A673 (cell line): ENCODE measurements at regions not wholly inside any gene's neighbourhood (a gene's known extent, or its start where the extent isn't known, plus 50 kb on each side); places are given as distances from the start of the nearest gene placed in this dataset.

ENCODE experiments used
- BruUV-seq: library from RNA; stranded (reverse); fragments of 400-500 nt; replicated peaks from 2 replicates; lab custom pipeline; 2021; lab: Mats Ljungman, UMichigan
- CTCF ChIA-PET: fragments of 300-600 bp; sonication (Branson Sonifier 250); formaldehyde crosslinking; loops from one replicate; lab custom pipeline; 2022; ENCODE audit warnings: antibody characterized with exemption; lab: Charles Lee
- POLR2A ChIA-PET: fragments of 300-600 bp; sonication (Branson Sonifier 250); formaldehyde crosslinking; loops from one replicate; lab custom pipeline; 2022; ENCODE audit warnings: antibody characterized with exemption; ENCODE audit not compliant: low non-redundant PET; lab: Charles Lee
- DNase-seq: peaks from one replicate; pipeline ENCODE4 v3.0.0-alpha.2; 2015; ENCODE audit warnings: low spot score
- H3K27ac ChIP-seq: fragments of 200-600 bp; sonication (generic); 2 replicates; pipeline ENCODE4 v1.5.1; 2016; ENCODE audit warnings: mixed run types, low read depth, mild to moderate bottlenecking, mixed read lengths, antibody characterized with exemption, low read length; ENCODE audit not compliant: poor library complexity, severe bottlenecking
- H3K27me3 ChIP-seq: fragments of 200-600 bp; sonication (generic); replicated peaks from 2 replicates; pipeline ENCODE4 v1.6.1; 2017; ENCODE audit warnings: mixed run types, low read depth, mild to moderate bottlenecking, mixed read lengths, antibody characterized with exemption, low read length; ENCODE audit not compliant: insufficient read depth, poor library complexity
- H3K36me3 ChIP-seq: fragments of 200-600 bp; sonication (generic); 2 replicates; pipeline ENCODE4 v1.6.1; 2016; ENCODE audit warnings: mixed run types, mild to moderate bottlenecking, mixed read lengths, antibody characterized with exemption, low read length; ENCODE audit not compliant: insufficient read depth, poor library complexity, severe bottlenecking
- H3K4me1 ChIP-seq: fragments of 200-600 bp; sonication (generic); 2 replicates; pipeline ENCODE4 v1.6.1; 2017; ENCODE audit warnings: mixed run types, mild to moderate bottlenecking, mixed read lengths, antibody characterized with exemption, low read length; ENCODE audit not compliant: insufficient read depth, poor library complexity, severe bottlenecking
- H3K4me3 ChIP-seq: fragments of 200-600 bp; sonication (generic); 2 replicates; pipeline ENCODE4 v1.5.1; 2016; ENCODE audit warnings: low read depth, mixed run types, mild to moderate bottlenecking, mixed read lengths, low read length; ENCODE audit not compliant: poor library complexity, severe bottlenecking
- H3K9me3 ChIP-seq: fragments of 200-600 bp; sonication (generic); 2 replicates; pipeline ENCODE4 v1.6.1; 2016; ENCODE audit warnings: mixed run types, low read depth, mild to moderate bottlenecking, mixed read lengths, antibody characterized with exemption, low read length; ENCODE audit not compliant: poor library complexity, severe bottlenecking
- CTCF ChIP-seq: fragments of 300-800, 200-600 bp; sonication (generic); conservative IDR thresholded peaks from 2 replicates; pipeline ENCODE4 v1.5.1; 2017; ENCODE audit warnings: low read depth, mild to moderate bottlenecking, antibody characterized with exemption, low read length, moderate library complexity, mixed read lengths
- EZH2 ChIP-seq: fragments of 200-600 bp; sonication (generic); IDR thresholded peaks from 2 replicates; pipeline ENCODE4 v1.6.1; 2017; ENCODE audit warnings: borderline replicate concordance, low read depth, mild to moderate bottlenecking, mixed read lengths, antibody characterized with exemption, low read length; ENCODE audit not compliant: poor library complexity, severe bottlenecking
- intact Hi-C: fragments of 100-400 bp; cut with micrococcal nuclease; formaldehyde crosslinking; loops from one replicate; pipeline ENCODE4 v1.10.0; 2022; ENCODE audit not compliant: unreplicated experiment

- H3K27me3 ChIP-seq = no peaks in the 10 kb centered on the region
- H3K9me3 ChIP-seq = no peaks in the 10 kb centered on the region
- no TSS peak for BruUV-seq
- DNase-seq = no peak
- POLR2A ChIA-PET = no interaction called here
- no peaks in the 10 kb centered on the region for H3K36me3 ChIP-seq
- TF ChIP-seq EZH2 (no peak), CTCF (no peak)
- no peak overlapping the region for H3K4me3 ChIP-seq
- no peak overlapping the region for H3K27ac ChIP-seq
- no peaks in the 10 kb centered on the region for H3K4me1 ChIP-seq
- CTCF ChIA-PET = no interaction called here
- intact Hi-C loops = no loop called here
Measured at GRCh38 chr1:55939866-55940265, 639.5 kb downstream of the PLPP3 start.

- ChIA-PET POLR2A (no interaction called here), CTCF (no interaction called here)
- Histone ChIP-seq H3K36me3 (no peaks in the 10 kb centered on the region), H3K9me3 (no peaks in the 10 kb centered on the region), H3K4me1 (no peaks in the 10 kb centered on the region), H3K4me3 (no peak overlapping the region), H3K27me3 (no peaks in the 10 kb centered on the region), H3K27ac (no peak overlapping the region)
- no TSS peak for BruUV-seq
- TF ChIP-seq CTCF (no peak), EZH2 (no peak)
- intact Hi-C loops = no loop called here
- DNase-seq = no peak
Measured at GRCh38 chr1:55938861-55939260, 640.5 kb downstream of the PLPP3 start.

GRCh38 chr1:55938376-55938850 lies 641.0 kb downstream of the PLPP3 start:
- POLR2A ChIA-PET = no interaction called here
- TF ChIP-seq CTCF (no peak), EZH2 (no peak)
- Histone ChIP-seq H3K36me3 (no peaks in the 10 kb centered on the region), H3K4me1 (no peaks in the 10 kb centered on the region), H3K27ac (no peak overlapping the region), H3K27me3 (no peaks in the 10 kb centered on the region), H3K9me3 (no peaks in the 10 kb centered on the region), H3K4me3 (no peak overlapping the region)
- intact Hi-C loops = no loop called here
- no peak for DNase-seq
- CTCF ChIA-PET = no interaction called here
- BruUV-seq = no TSS peak
